OCI-LY1 (cell line): ENCODE measurements at regions not wholly inside any gene's neighbourhood (a gene's known extent, or its start where the extent isn't known, plus 50 kb on each side); places are given as distances from the start of the nearest gene placed in this dataset.

ENCODE experiments used
- EZH2 ChIP-seq: fragments of 200-600 bp; sonication (generic), shearing (Covaris generic); IDR thresholded peaks from 2 replicates; pipeline ENCODE4 v1.8.0; 2017; ENCODE audit warnings: borderline replicate concordance, mixed run types, mild to moderate bottlenecking, antibody characterized with exemption, low read length, moderate library complexity, mixed read lengths
- TF ChIP-seq, protein P1 (sequence below): fragments of 200-600 bp; sonication (generic), shearing (Covaris generic); IDR thresholded peaks from 2 replicates; pipeline ENCODE4 v1.5.1; 2017; ENCODE audit warnings: mild to moderate bottlenecking, antibody characterized with exemption, low read length, moderate library complexity, mixed read lengths

GRCh38 chr6:15906420-15907016, 222.4 kb upstream of the MYLIP start:
- TF ChIP-seq EZH2: no peak
- TF ChIP-seq, protein P1, sequence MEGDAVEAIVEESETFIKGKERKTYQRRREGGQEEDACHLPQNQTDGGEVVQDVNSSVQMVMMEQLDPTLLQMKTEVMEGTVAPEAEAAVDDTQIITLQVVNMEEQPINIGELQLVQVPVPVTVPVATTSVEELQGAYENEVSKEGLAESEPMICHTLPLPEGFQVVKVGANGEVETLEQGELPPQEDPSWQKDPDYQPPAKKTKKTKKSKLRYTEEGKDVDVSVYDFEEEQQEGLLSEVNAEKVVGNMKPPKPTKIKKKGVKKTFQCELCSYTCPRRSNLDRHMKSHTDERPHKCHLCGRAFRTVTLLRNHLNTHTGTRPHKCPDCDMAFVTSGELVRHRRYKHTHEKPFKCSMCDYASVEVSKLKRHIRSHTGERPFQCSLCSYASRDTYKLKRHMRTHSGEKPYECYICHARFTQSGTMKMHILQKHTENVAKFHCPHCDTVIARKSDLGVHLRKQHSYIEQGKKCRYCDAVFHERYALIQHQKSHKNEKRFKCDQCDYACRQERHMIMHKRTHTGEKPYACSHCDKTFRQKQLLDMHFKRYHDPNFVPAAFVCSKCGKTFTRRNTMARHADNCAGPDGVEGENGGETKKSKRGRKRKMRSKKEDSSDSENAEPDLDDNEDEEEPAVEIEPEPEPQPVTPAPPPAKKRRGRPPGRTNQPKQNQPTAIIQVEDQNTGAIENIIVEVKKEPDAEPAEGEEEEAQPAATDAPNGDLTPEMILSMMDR: no peak
